Fibroblast of skin of right quadriceps (primary cell): ENCODE measurements at regions not wholly inside any gene's neighbourhood (a gene's known extent, or its start where the extent isn't known, plus 50 kb on each side); places are given as distances from the start of the nearest gene placed in this dataset.
A peak's percentile ranks its signal among the peaks of the same experiment; 100 is the strongest.

ENCODE experiments used
- DNase-seq: peaks from one replicate; pipeline ENCODE4 v3.0.0-alpha.2; 2013

DNA sequence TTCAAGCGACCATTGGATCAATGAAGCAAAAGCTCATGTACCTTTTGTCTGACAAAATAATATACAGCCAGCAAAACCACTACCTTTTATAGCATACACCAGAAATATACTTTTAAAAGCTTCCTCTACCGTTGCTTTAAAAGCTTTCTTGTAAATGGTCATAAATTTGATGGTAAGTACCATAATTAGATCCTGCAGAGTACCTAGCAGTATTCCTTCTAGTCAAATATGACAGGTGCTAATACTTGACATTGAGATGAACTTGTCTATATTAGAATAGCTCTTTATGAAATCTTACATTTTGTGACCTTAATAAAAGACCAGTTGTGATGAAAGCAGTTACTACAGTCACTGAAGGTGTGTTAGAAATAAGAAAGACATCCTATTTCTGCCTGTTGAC is 340.5 kb upstream of the ANO3 start:
- no peak for DNase-seq

DNA sequence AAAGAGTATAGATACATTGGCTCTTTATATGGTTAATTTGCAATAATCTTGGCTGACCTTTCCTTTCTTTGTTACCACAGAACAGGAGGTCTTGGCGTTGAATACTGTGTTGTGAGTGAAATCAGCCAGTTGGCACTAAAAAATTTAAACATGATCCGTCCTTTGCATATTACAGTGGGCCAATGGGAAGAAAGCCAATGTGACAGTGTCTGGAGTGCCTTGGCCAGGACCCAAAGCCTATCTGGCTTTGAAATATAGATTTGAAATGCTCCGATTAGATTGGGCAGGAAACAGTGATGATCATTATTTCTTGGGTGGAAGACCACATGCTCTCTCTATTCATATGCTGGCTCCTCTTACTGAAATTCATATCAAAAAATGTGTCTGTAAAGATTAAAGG is 339.6 kb upstream of the ANO3 start:
- no peak for DNase-seq

GRCh38 chr11:25993016-25993415 is 338.9 kb upstream of the ANO3 start:
- DNase-seq, result no peak

DNA sequence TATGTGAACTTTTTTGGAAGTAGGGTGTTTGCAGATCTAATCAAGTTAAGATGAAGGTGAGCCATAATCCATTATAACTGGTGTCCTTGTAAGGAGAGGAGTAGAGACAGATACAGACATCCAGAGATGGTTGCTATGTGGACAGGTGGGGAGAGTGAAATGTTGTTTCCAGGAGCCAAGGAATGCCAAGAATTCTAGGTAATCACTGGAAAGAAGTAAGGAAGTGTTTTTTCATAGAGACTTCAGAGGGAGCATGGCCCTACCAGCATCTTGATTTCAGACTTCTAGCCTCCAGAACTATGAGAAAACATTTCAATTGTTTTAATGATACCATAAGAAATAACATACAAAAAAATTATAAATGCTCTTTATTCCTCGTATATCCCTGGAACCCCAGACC is 320.5 kb upstream of the ANO3 start:
- no peak for DNase-seq

DNA sequence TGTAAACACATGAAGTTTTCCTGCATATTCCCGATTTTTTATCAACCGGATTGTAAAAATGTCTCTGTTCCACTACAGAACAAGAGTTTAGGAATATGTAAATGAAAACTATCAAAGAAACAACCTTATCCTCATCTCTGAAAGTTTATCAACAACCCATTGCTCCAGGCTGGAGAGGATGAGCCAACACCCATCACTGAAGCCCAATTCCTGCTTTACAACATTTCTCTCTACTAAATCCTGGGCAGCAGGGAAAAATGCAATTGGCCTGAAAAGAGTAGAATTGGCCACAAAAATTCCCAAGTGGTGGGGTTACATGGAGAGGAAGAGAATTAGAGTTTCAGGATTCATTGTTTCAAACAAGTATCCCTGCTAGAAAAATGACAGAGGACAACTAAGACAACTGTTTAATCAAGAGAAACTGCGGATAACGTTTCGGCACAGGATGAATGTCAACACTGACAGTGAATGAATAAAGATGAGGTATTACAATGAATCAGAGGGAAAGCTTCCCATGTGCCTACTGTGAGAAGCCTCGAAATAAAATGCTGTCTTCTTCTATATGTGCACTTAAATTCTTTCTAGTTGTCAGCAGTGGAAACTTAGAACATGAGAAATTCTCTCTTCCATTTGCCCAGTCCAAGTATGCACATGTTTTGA is 317.3 kb upstream of the ANO3 start:
- DNase-seq, result no peak

- DNase-seq, result no peak
These were observed 314.5 kb upstream of the ANO3 start for GRCh38 chr11:26017322-26017860.

DNA sequence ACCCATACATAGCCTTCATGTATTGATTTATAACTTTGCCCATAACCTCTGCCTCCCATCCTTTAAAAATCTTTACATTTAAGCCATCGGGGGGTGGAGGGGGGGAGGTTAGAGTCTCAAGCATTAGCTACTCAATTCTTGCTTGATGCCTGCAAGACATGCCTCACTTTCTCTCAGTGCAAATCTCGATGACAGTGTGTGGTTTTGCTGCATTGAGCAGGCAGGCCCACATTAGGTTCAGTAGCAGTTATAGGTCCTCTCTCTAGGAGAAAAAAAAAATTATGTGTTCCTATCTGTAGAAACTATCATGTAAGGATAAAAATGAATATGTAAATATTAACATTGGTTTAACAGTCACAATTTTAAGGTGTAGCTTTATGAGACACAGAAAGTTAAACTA is 314.0 kb upstream of the ANO3 start:
- DNase-seq, result no peak

DNA sequence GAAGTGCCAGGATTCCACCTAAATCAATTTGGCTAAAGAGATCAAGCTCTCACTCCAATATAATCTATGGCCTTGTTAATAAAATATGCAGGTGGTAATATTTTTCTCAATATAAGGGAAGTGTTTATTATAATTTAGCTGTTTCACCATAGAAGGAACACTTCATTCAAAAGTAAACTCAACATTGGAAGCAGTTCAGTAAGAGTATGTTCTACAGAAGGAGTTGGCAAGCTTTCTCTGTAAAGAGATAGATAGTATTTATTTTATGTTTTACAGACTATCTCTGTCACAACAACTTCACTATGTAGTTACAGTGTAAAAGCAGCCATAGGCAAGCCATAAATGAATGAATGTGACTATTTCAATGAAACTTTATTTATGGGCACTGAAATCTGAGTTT is 313.6 kb upstream of the ANO3 start:
- no peak for DNase-seq

- no peak for DNase-seq
These were observed 312.5 kb upstream of the ANO3 start for GRCh38 chr11:26019386-26019785.

DNA sequence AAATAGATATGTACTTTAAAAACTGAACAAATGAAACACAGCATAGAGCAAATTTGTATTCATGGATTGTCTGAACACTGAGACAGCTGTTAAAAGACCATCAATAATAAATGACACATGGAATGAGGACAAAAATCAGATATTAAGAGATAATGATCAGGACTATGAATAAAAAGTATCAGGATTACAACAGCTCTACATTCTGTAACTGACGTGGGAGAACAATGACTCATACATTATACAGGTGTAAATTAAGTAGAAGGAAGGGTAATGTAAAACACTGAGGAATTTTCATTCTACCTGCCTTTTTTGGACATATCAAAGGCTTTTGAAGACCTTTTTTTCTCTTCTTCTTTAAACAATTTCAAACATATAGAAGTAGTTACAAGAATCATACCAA is 310.9 kb upstream of the ANO3 start:
- no peak for DNase-seq

- no peak for DNase-seq
These were observed 308.9 kb upstream of the ANO3 start for GRCh38 chr11:26023057-26023456.

GRCh38 chr11:26025676-26026075 is 306.3 kb upstream of the ANO3 start:
- peak; percentile 46 for DNase-seq

DNA sequence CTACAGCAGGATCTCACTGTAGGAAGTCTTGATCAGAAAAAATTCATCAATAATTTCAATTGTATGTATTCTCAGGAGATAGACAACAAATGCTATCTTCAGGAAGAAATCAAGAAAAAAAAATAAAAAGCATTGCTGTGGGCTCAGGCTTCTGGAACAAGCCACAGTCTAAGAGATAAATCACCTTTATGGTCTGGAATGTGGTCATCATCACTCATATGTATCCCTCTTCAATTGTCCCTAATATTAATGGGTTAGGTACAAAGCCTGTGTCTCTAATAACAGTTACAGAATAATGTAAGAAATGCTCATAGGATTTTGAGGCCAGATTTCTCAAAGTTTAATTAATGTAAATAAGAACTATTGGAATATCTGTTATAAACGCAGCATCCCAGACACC is 305.9 kb upstream of the ANO3 start:
- peak; percentile 8 for DNase-seq

- no peak for DNase-seq
These were observed 304.0 kb upstream of the ANO3 start for GRCh38 chr11:26027887-26028286.

DNA sequence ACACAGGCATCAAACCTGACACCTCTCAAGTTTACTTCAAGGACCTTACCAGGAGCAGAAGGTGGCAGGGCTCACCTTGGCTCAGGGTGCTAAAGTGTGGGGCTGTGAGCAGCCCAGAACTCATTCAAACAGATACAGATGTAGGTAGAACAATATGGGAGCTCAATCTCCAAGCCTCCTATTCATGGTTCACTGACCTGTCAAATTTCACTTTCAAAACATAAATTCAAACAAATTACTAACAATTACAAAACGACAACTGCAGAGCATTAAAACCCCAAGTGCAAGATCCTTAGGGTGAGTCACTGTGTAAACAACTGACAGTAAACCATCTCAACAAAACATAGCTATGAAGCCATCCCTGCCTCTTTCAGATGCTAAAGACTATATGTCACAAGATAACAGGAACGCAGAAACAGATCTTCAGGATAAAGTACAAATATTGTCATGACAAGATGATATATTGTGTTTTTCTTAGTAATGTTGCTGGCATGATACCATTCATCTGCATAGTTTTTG is 303.5 kb upstream of the ANO3 start:
- peak; percentile 80 for DNase-seq

DNA sequence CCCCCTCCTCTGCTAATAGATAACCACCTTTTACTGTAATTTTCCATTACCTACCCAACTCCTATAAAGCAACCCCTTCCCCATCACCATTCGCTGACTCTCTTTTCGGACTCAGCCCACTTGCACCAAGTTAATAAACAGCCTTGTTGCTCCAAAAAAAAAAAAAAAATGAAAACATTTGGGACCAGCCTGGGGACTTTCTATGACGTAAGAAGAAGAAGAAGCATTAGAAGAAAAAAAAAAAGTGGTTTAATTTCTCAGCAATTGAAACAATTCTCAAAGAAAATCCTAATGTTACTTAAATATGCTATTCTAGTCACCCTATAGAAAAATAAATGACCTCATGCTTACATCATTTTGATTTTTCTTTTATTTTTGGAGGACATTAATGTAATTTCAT is 301.5 kb upstream of the ANO3 start:
- no peak for DNase-seq

DNA sequence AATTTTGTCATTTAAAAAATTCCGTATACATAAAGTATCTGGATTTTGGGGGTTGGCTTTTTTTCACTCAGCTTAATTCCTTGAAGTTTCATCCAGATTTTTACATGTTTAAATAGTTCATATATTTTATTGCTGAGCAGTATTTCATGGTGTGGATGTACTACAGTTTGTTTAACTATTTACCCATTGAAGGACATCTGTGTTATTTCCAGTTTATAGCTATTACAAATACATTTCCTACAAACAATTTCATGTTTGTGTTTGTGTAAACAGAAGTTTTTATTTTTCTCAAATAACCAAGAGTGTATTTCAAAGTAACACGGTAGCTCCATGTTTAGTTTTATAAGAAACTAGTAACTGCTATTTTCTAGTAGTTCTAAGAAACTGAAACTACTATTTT is 299.7 kb upstream of the ANO3 start:
- no peak for DNase-seq

- DNase-seq, result no peak
These were observed 296.2 kb upstream of the ANO3 start for GRCh38 chr11:26035696-26036095.

DNA sequence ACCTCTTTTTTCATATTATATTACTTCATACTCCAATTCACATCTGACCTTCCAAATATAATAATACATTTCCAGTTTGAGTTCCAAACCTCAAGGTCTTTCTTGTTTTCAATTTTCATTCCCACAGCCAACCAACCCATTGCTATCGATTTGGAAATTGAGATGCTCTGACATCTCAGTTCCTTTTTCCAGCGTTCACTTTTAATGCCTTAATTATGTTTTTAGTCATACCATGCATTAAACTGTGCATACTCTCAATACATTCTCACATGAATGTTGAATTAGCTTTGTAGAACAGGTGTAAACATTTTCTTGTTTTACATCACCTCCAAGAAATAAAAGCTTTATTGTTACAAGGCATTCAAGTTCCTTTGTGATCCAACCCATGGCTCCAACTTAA is 294.2 kb upstream of the ANO3 start:
- no peak for DNase-seq

GRCh38 chr11:26040339-26040738 is 291.6 kb upstream of the ANO3 start:
- no peak for DNase-seq

DNA sequence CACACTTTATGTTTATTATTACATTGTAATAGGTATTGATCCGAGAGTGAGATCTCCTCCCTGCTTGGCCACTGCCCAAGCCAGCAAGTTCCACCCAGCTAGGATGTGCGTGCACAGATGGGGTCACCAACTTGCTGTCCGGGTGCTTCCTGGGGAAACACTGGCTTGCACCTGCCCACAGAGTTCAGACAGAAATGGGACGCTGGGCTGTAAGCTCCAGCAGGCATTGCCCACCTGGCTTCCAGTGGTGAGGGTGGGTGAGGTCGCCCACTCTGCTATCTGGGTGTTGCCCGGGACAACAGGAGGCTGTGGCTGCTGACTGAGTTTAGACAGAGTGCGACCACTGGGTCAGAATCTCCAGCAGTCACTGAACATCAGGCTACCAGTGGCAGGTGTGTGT is 289.8 kb upstream of the ANO3 start:
- DNase-seq, result no peak

- no peak for DNase-seq
These were observed 288.3 kb upstream of the ANO3 start for GRCh38 chr11:26043665-26044064.

- no peak for DNase-seq
These were observed 287.5 kb upstream of the ANO3 start for GRCh38 chr11:26044389-26044788.

- no peak for DNase-seq
These were observed 286.8 kb upstream of the ANO3 start for GRCh38 chr11:26045082-26045481.

DNA sequence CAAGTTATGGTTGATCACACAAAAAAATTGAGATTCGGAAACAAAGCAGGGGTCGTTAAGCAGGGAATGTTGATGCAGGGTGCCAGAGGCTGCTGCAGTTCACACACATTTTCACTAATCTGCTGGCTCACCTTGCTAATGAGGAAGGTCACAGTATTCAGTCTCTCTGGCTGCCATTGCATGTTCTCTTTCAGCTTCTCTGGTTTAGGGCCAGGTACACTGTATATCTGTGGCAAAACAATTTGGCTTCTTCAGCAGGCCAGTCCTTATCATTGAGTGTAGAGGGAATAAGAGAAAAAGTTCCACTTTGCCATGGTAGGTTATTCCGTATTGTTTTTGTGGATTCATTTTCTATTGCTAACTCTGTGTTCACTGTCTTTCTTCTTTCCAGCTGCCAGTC is 283.7 kb upstream of the ANO3 start:
- no peak for DNase-seq
